IMR-90 (cell line): ENCODE measurements at regions not wholly inside any gene's neighbourhood (a gene's known extent, or its start where the extent isn't known, plus 50 kb on each side); places are given as distances from the start of the nearest gene placed in this dataset.

Experiments used
- ATAC-seq: fragments of 200-7000 bp; cut with Tn5 transposase; 2 replicates; pipeline ENCODE4 v1.9.1; 2020; ENCODE audit warnings: low read depth, mild to moderate bottlenecking, moderate library complexity
- BruUV-seq: library from RNA; stranded (reverse); fragments of 400-500 nt; replicated peaks from 2 replicates; lab custom pipeline; 2021; lab: Mats Ljungman, UMichigan
- CTCF ChIA-PET: fragments of 300-600 bp; formaldehyde crosslinking; extraction: SDS; loops from one replicate; lab custom pipeline; 2021; ENCODE audit warnings: antibody characterized with exemption; lab: Yijun Ruan, JAX
- POLR2A ChIA-PET: fragments of 300-600 bp; sonication (Branson Sonifier 250); formaldehyde crosslinking; loops from one replicate; lab custom pipeline; 2022; ENCODE audit warnings: antibody characterized with exemption; ENCODE audit not compliant: unreplicated experiment; lab: Charles Lee
- DNase-seq: peaks from one replicate; pipeline ENCODE4 v3.0.0; 2013
- H2AFZ ChIP-seq: replicated peaks from 2 replicates; pipeline ENCODE3; 2013; ENCODE audit warnings: low read length, mild to moderate bottlenecking; ENCODE audit not compliant: poor library complexity
- H2AK5ac ChIP-seq: 2 replicates; pipeline ENCODE4 v1.6.1; 2013; ENCODE audit warnings: low read depth, low read length, inconsistent platforms
- H2AK9ac ChIP-seq: replicated peaks from 2 replicates; pipeline ENCODE3; 2013; ENCODE audit warnings: mild to moderate bottlenecking, low read depth, low read length, moderate library complexity; ENCODE audit not compliant: poor library complexity
- H2BK120ac ChIP-seq: 2 replicates; pipeline ENCODE4 v1.6.1; 2013; ENCODE audit warnings: low read depth, low read length, inconsistent platforms
- H2BK15ac ChIP-seq: 3 replicates; pipeline ENCODE4 v1.6.1; 2013; ENCODE audit warnings: low read depth, low read length, inconsistent platforms
- H2BK20ac ChIP-seq: 2 replicates; pipeline ENCODE4 v1.6.1; 2013; ENCODE audit warnings: low read depth, mild to moderate bottlenecking, inconsistent platforms, low read length, moderate library complexity
- H2BK5ac ChIP-seq: 2 replicates; pipeline ENCODE4 v1.6.1; 2013; ENCODE audit warnings: mild to moderate bottlenecking, low read depth, low read length, inconsistent platforms; ENCODE audit not compliant: poor library complexity, severe bottlenecking
- H3K14ac ChIP-seq: replicated peaks from 2 replicates; pipeline ENCODE4 v1.6.1; 2013; ENCODE audit warnings: low read depth, low read length, inconsistent platforms
- H3K18ac ChIP-seq: 2 replicates; pipeline ENCODE4 v1.6.1; 2013; ENCODE audit warnings: low read depth, low read length, control low read depth
- H3K23ac ChIP-seq: 2 replicates; pipeline ENCODE4 v1.6.1; 2013; ENCODE audit warnings: low read depth, low read length, inconsistent platforms
- H3K27ac ChIP-seq: 2 replicates; pipeline ENCODE4 v1.5.1; 2013; ENCODE audit warnings: mild to moderate bottlenecking, control low read depth, low read length; ENCODE audit not compliant: insufficient read depth
- H3K27me3 ChIP-seq: 2 replicates; pipeline ENCODE4 v1.6.1; 2013; ENCODE audit warnings: low read length; ENCODE audit not compliant: control insufficient read depth, insufficient read depth
- H3K36me3 ChIP-seq: 2 replicates; pipeline ENCODE4 v1.6.1; 2013; ENCODE audit warnings: low read length, mixed read lengths; ENCODE audit not compliant: control insufficient read depth, insufficient read depth
- H3K4ac ChIP-seq: 2 replicates; pipeline ENCODE4 v1.6.1; 2013; ENCODE audit warnings: low read depth, low read length, inconsistent platforms
- H3K4me1 ChIP-seq: 2 replicates; pipeline ENCODE4 v1.6.1; 2013; ENCODE audit warnings: low read length, mixed read lengths; ENCODE audit not compliant: control insufficient read depth, insufficient read depth
- H3K4me2 ChIP-seq: 2 replicates; pipeline ENCODE4 v1.6.1; 2013; ENCODE audit warnings: low read depth, mild to moderate bottlenecking, control low read depth, low read length, moderate library complexity
- H3K4me3 ChIP-seq: 2 replicates; pipeline ENCODE4 v1.5.1; 2013; ENCODE audit warnings: low read depth, mild to moderate bottlenecking, control low read depth, low read length, moderate library complexity; ENCODE audit not compliant: insufficient read depth
- H3K56ac ChIP-seq: 2 replicates; pipeline ENCODE4 v1.6.1; 2013; ENCODE audit warnings: low read length, inconsistent platforms; ENCODE audit not compliant: insufficient read depth; ENCODE audit errors: extremely low read depth
- H3K79me1 ChIP-seq, 2 experiments: 2 replicates each; pipeline ENCODE4 v1.6.1; 2013; ENCODE audit warnings: low read length in 2 of 2, inconsistent platforms in 1 of 2, low read depth in 1 of 2
- H3K9ac ChIP-seq: 2 replicates; pipeline ENCODE4 v1.6.1; 2013; ENCODE audit warnings: low read depth, low read length, control low read depth
- H3K9me1 ChIP-seq: 2 replicates; pipeline ENCODE4 v1.6.1; 2013; ENCODE audit warnings: low read length, inconsistent platforms; ENCODE audit not compliant: insufficient read depth
- H3K9me3 ChIP-seq: 2 replicates; pipeline ENCODE4 v1.6.1; 2013; ENCODE audit warnings: low read length; ENCODE audit not compliant: control insufficient read depth, insufficient read depth
- H4K20me1 ChIP-seq: 2 replicates; pipeline ENCODE4 v1.6.1; 2013; ENCODE audit warnings: low read length, inconsistent platforms; ENCODE audit not compliant: insufficient read depth
- H4K5ac ChIP-seq: 2 replicates; pipeline ENCODE4 v1.6.1; 2013; ENCODE audit warnings: mild to moderate bottlenecking, low read depth, low read length, control low read depth
- H4K8ac ChIP-seq, 2 experiments: 2 replicates each; pipeline ENCODE4 v1.6.1; 2013; ENCODE audit warnings: low read depth in 2 of 2, low read length in 2 of 2, control low read depth in 1 of 2, inconsistent platforms in 1 of 2
- H4K91ac ChIP-seq: 2 replicates; pipeline ENCODE4 v1.6.1; 2013; ENCODE audit warnings: low read depth, low read length, inconsistent platforms; ENCODE audit not compliant: insufficient read depth
- POLR2A ChIP-seq: IDR thresholded peaks from 2 replicates; pipeline ENCODE4 v1.6.1; 2012; ENCODE audit warnings: mild to moderate bottlenecking, low read depth, low read length
- dilution Hi-C: fragments of 300-500 bp; cut with HindIII; formaldehyde crosslinking; loops from one replicate; pipeline ENCODE4 v1.14.3; 2018; ENCODE audit warnings: low sequenced_read_pairs; ENCODE audit not compliant: unreplicated experiment
- in situ Hi-C: fragments of 300-500 bp; cut with MboI; formaldehyde crosslinking; loops from 3 replicates; pipeline ENCODE4 v1.14.3; 2019; ENCODE audit warnings: low sequenced_read_pairs, inconsistent platforms, mixed read lengths
- intact Hi-C: fragments of 100-400 bp; cut with micrococcal nuclease; formaldehyde crosslinking; loops from 2 replicates; pipeline ENCODE4 v1.10.0; 2022

GRCh38 chr2:5851410-5851809, 159.2 kb downstream of the SOX11 start:
- H2BK120ac ChIP-seq: no peak overlapping the region
- H3K36me3 ChIP-seq: no peaks in the 10 kb centered on the region
- no peak overlapping the region for H2AK5ac ChIP-seq
- H3K14ac ChIP-seq: no peak overlapping the region
- no peak overlapping the region for H3K56ac ChIP-seq
- ChIA-PET POLR2A (no interaction called here), CTCF (interaction anchor here (0.9 kb wide), 1 partner anchor 1199 kb away, joined by 3 read pairs; no protein-coding TSS in a partner anchor)
- H2AFZ ChIP-seq: no peak overlapping the region
- H3K9ac ChIP-seq: no peak overlapping the region
- H3K4me1 ChIP-seq: peaks cover 7% of the 10 kb centered on the region; the same call in 1 of the 2 replicates
- no peak overlapping the region for H2BK5ac ChIP-seq
- H4K20me1 ChIP-seq: no peaks in the 10 kb centered on the region
- no peak overlapping the region for H4K8ac ChIP-seq
- H3K27ac ChIP-seq: no peak overlapping the region
- no peaks in the 10 kb centered on the region for H3K9me1 ChIP-seq
- no peaks in the 10 kb centered on the region for H3K27me3 ChIP-seq
- dilution Hi-C loops (no loop called here), intact Hi-C loops (no loop called here), in situ Hi-C loops (no loop called here)
- peak; percentile 71 for DNase-seq
- H3K23ac ChIP-seq: no peak overlapping the region
- no peak for TF ChIP-seq POLR2A
- no peak overlapping the region for H2BK15ac ChIP-seq
- no peak overlapping the region for H3K4me2 ChIP-seq
- H3K4ac ChIP-seq: no peak overlapping the region
- H3K79me1 ChIP-seq: no peaks in the 10 kb centered on the region
- no peak overlapping the region for H4K91ac ChIP-seq
- H4K5ac ChIP-seq: no peak overlapping the region
- ATAC-seq: peak; percentile 27; the same call in 1 of the 2 replicates
- no peak overlapping the region for H3K18ac ChIP-seq
- BruUV-seq: no TSS peak
- H3K4me3 ChIP-seq: no peak overlapping the region
- no peak overlapping the region for H2BK20ac ChIP-seq
- no peak overlapping the region for H2AK9ac ChIP-seq
- H3K9me3 ChIP-seq: no peaks in the 10 kb centered on the region
